ENCODE measurements at regions not wholly inside any gene's neighbourhood (a gene's known extent, or its start where the extent isn't known, plus 50 kb on each side); places are given as distances from the start of the nearest gene placed in this dataset.

- H3K27me3 ChIP-seq, result no peaks in the 10 kb centered on the region
- WGBS, result 63% methylated on average over 2 of the region's 2 CpGs
- H3K4me3 ChIP-seq, result no peak overlapping the region
- no peak overlapping the region for H3K27ac ChIP-seq
- no peaks in the 10 kb centered on the region for H3K36me3 ChIP-seq
- H3K9me3 ChIP-seq, result no peaks in the 10 kb centered on the region
- no peak for TF ChIP-seq POLR2AphosphoS5 (IDR thresholded peaks at IDR 0.05)
- TF ChIP-seq EP300 (IDR thresholded peaks at IDR 0.05), result no peak
- TF ChIP-seq CTCF (IDR thresholded peaks at IDR 0.05), result no peak
- TF ChIP-seq POLR2A (IDR thresholded peaks at IDR 0.05), result no peak
- H3K4me1 ChIP-seq, result no peaks in the 10 kb centered on the region
- DNase-seq (ENCODE audit: low spot score in 2 of 2), result no peak
Observed at GRCh38 chrX:14361435-14361834, 167.9 kb upstream of the GLRA2 start.

GRCh38 chrX:14359727-14360126 is 169.6 kb upstream of the GLRA2 start:
- H3K27ac ChIP-seq, result no peak overlapping the region
- H3K4me3 ChIP-seq, result no peak overlapping the region
- no peak for DNase-seq (ENCODE audit: low spot score in 2 of 2)
- H3K36me3 ChIP-seq, result no peaks in the 10 kb centered on the region
- no peak for TF ChIP-seq POLR2AphosphoS5 (IDR thresholded peaks at IDR 0.05)
- TF ChIP-seq POLR2A (IDR thresholded peaks at IDR 0.05), result no peak
- no peak for TF ChIP-seq EP300 (IDR thresholded peaks at IDR 0.05)
- no peak for TF ChIP-seq CTCF (IDR thresholded peaks at IDR 0.05)
- H3K4me1 ChIP-seq, result no peaks in the 10 kb centered on the region
- WGBS, result 25% methylated on average over 1 of the region's 1 CpG
- no peaks in the 10 kb centered on the region for H3K9me3 ChIP-seq
- H3K27me3 ChIP-seq, result no peaks in the 10 kb centered on the region

GRCh38 chrX:14359316-14359715 is 170.0 kb upstream of the GLRA2 start:
- H3K27ac ChIP-seq, result no peak overlapping the region
- TF ChIP-seq POLR2AphosphoS5 (IDR thresholded peaks at IDR 0.05) (no peak), CTCF (IDR thresholded peaks at IDR 0.05) (no peak), EP300 (IDR thresholded peaks at IDR 0.05) (no peak), POLR2A (IDR thresholded peaks at IDR 0.05) (no peak)
- H3K27me3 ChIP-seq, result no peaks in the 10 kb centered on the region
- H3K4me3 ChIP-seq, result no peak overlapping the region
- WGBS, result 37% methylated on average over 2 of the region's 2 CpGs
- no peak for DNase-seq (ENCODE audit: low spot score in 2 of 2)
- H3K9me3 ChIP-seq, result no peaks in the 10 kb centered on the region
- no peaks in the 10 kb centered on the region for H3K36me3 ChIP-seq
- H3K4me1 ChIP-seq, result no peaks in the 10 kb centered on the region

GRCh38 chrX:14357314-14357713 is 172.0 kb upstream of the GLRA2 start:
- DNase-seq (ENCODE audit: low spot score in 2 of 2), result no peak
- no peaks in the 10 kb centered on the region for H3K36me3 ChIP-seq
- H3K4me1 ChIP-seq, result no peaks in the 10 kb centered on the region
- no peak for TF ChIP-seq POLR2A (IDR thresholded peaks at IDR 0.05)
- TF ChIP-seq CTCF (IDR thresholded peaks at IDR 0.05), result no peak
- no peak for TF ChIP-seq POLR2AphosphoS5 (IDR thresholded peaks at IDR 0.05)
- no peak for TF ChIP-seq EP300 (IDR thresholded peaks at IDR 0.05)
- H3K27me3 ChIP-seq, result no peaks in the 10 kb centered on the region
- H3K9me3 ChIP-seq, result no peaks in the 10 kb centered on the region
- no peak overlapping the region for H3K27ac ChIP-seq
- H3K4me3 ChIP-seq, result no peak overlapping the region

DNA sequence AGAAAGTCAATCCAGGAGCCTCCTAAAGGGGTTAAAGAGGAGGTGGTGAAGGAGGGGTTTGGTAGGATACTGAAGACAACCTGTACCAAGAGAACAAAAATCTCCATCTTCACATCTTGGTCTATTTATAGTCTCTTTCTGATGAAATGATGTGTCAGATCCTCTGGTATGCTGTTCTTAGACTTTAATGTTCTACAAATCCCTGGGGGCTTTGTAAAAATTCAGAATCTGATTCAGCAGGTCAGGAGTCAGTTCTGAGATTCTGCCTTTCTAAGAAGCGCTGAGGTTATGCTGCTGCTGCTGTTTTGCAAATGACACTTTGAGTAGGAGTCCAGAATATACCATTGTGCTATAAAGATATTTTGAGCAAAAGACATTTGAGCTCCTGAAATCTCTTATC is 172.9 kb upstream of the GLRA2 start:
- H3K27ac ChIP-seq, result no peak overlapping the region
- no peak for TF ChIP-seq EP300 (IDR thresholded peaks at IDR 0.05)
- TF ChIP-seq POLR2A (IDR thresholded peaks at IDR 0.05), result no peak
- TF ChIP-seq POLR2AphosphoS5 (IDR thresholded peaks at IDR 0.05), result no peak
- TF ChIP-seq CTCF (IDR thresholded peaks at IDR 0.05), result no peak
- H3K4me1 ChIP-seq, result no peaks in the 10 kb centered on the region
- WGBS, result 60% methylated on average over 1 of the region's 1 CpG
- DNase-seq (ENCODE audit: low spot score in 2 of 2), result no peak
- no peaks in the 10 kb centered on the region for H3K36me3 ChIP-seq
- no peaks in the 10 kb centered on the region for H3K27me3 ChIP-seq
- no peaks in the 10 kb centered on the region for H3K9me3 ChIP-seq
- no peak overlapping the region for H3K4me3 ChIP-seq

Data from suprapubic skin (tissue), 4 donors.